Left lung (tissue), 4 donors: ENCODE measurements at regions not wholly inside any gene's neighbourhood (a gene's known extent, or its start where the extent isn't known, plus 50 kb on each side); places are given as distances from the start of the nearest gene placed in this dataset.
"Not testable (repeated sequence)": the region's sequence is repeated elsewhere in the genome, so short reads cannot be mapped to it uniquely, and the experiment has no call there.

Experiments used
- ATAC-seq: fragments of 200-7000 bp; cut with Tn5 transposase; one replicate; pipeline ENCODE4 v1.9.1; 2020; ENCODE audit warnings: moderate library complexity
- DNase-seq, 4 donors: peaks; one replicate each; pipeline ENCODE4 v3.0.0-alpha.2; 2013 to 2020
- H3K27ac ChIP-seq, 2 donors: fragments of 200-600 bp; sonication (generic) in 1 of 2; one replicate each; pipeline versions ENCODE4 v1.5.0 to v1.8.0; 2020 to 2021
- H3K27me3 ChIP-seq, 2 donors: fragments of 200-600 bp; sonication (generic) in 1 of 2; one replicate each; pipeline versions ENCODE4 v1.5.0 to v1.8.0; 2020 to 2021
- H3K36me3 ChIP-seq, 2 donors: fragments of 200-600 bp; sonication (generic) in 1 of 2; one replicate each; pipeline versions ENCODE4 v1.5.0 to v1.8.0; 2020 to 2021
- H3K4me1 ChIP-seq, 2 donors: fragments of 200-600 bp; one replicate each; pipeline ENCODE4 v1.8.0; 2021
- H3K4me3 ChIP-seq, 2 donors: fragments of 200-600 bp; sonication (generic) in 1 of 2; one replicate each; pipeline versions ENCODE4 v1.5.0 to v1.8.0; 2020 to 2021; ENCODE audit warnings: mild to moderate bottlenecking in 1 of 2
- H3K9me3 ChIP-seq, 2 donors: fragments of 200-600 bp; sonication (generic) in 1 of 2; one replicate each; pipeline versions ENCODE4 v1.5.0 to v1.8.0; 2020 to 2021
- intact Hi-C, 2 donors: fragments of 100-400 bp; cut with DNase I; formaldehyde crosslinking; loops; one replicate each; pipeline versions ENCODE4 v1.11.2 to v1.14.2; 2022
- TF ChIP-seq, protein P1 (sequence below), 2 donors: fragments of 200-600 bp; sonication (generic) in 1 of 2; IDR thresholded peaks; one replicate each; pipeline versions ENCODE4 v1.5.0 to v1.8.0; 2021; ENCODE audit warnings: antibody characterized with exemption in 2 of 2
- donor health status: DM: no; HTN: yes; CAD: no.
- donor health status: DM: no; HTN: no; CAD: no.

DNA sequence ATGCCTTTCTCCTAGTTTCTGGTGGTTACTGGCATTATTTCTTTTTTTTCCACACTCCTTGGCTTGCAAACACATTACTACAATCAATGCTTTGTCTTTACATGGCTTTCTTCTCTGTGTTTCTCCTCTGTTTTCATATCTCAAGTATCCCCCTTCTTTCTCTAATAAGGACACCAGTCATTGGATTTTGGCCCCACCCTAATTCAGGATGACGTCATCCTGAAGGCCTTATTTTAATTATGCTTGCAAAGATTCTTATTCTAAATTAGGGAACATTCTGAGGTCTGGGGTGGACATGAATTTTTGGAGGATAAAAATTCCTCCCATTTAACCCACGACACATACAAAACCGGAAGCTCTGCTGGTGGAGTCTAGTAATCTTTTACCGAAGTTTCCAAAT lies 1556.6 kb downstream of the DPP10 start:
- intact Hi-C loops, result no loop called here
- H3K36me3 ChIP-seq, result no peaks in the 10 kb centered on the region
- H3K9me3 ChIP-seq, result peaks cover 0 to 34% of the 10 kb centered on the region in 2 donors
- no peak overlapping the region for H3K27ac ChIP-seq
- H3K4me1 ChIP-seq, result no peaks in the 10 kb centered on the region
- ATAC-seq (no peak), DNase-seq (no peak)
- no peak overlapping the region for H3K4me3 ChIP-seq
- no peaks in the 10 kb centered on the region for H3K27me3 ChIP-seq
- TF ChIP-seq, protein P1, sequence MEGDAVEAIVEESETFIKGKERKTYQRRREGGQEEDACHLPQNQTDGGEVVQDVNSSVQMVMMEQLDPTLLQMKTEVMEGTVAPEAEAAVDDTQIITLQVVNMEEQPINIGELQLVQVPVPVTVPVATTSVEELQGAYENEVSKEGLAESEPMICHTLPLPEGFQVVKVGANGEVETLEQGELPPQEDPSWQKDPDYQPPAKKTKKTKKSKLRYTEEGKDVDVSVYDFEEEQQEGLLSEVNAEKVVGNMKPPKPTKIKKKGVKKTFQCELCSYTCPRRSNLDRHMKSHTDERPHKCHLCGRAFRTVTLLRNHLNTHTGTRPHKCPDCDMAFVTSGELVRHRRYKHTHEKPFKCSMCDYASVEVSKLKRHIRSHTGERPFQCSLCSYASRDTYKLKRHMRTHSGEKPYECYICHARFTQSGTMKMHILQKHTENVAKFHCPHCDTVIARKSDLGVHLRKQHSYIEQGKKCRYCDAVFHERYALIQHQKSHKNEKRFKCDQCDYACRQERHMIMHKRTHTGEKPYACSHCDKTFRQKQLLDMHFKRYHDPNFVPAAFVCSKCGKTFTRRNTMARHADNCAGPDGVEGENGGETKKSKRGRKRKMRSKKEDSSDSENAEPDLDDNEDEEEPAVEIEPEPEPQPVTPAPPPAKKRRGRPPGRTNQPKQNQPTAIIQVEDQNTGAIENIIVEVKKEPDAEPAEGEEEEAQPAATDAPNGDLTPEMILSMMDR (IDR thresholded peaks at IDR 0.05), result no peak

DNA sequence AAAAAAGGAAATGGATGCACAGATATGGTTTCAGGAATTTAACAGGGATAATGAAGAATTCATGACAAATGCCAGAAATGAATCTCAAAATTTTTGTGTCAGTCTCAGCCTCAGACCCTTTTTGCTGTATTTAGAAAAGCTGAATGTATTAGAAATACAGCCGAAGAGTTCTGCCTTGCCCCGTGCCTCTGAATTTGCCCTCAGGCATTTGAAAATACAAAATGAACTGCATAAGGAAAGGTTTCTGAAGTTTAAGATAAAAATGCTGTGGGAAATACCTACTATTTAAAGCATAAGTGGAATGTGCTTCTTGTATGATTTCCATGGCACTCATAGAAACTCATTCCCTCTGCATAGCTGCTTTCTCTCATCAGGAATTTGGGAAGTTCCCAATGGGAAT lies 1580.6 kb downstream of the DPP10 start:
- no peak for ATAC-seq
- TF ChIP-seq, protein P1 (IDR thresholded peaks at IDR 0.05), result no peak
- H3K27me3 ChIP-seq, result no peaks in the 10 kb centered on the region
- intact Hi-C loops, result no loop called here
- no peak overlapping the region for H3K4me3 ChIP-seq
- no peaks in the 10 kb centered on the region for H3K36me3 ChIP-seq
- peaks cover 0 to 12% of the 10 kb centered on the region in 2 donors for H3K9me3 ChIP-seq
- DNase-seq, result no peak
- H3K27ac ChIP-seq, result no peak overlapping the region
- no peaks in the 10 kb centered on the region for H3K4me1 ChIP-seq

DNA sequence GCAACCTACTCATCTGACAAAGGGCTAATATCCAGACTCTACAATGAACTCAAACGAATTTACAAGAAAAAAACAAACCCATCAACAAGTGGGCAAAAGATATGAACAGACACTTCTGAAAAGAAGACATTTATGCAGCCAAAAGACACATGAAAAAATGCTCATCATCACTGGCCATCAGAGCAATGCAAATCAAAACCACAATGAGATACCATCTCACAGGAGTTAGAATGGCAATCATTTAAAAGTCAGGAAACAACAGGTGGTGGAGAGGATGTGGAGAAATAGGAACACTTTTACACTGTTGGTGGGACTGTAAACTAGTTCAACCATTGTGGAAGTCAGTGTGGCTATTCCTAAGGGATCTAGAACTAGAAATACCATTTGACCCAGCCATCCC lies 1596.3 kb downstream of the DPP10 start:
- H3K9me3 ChIP-seq, result peaks cover 0 to 13% of the 10 kb centered on the region in 2 donors
- H3K36me3 ChIP-seq, DNase-seq, intact Hi-C loops, ATAC-seq, H3K27me3 ChIP-seq, H3K27ac ChIP-seq, H3K4me1 ChIP-seq, H3K4me3 ChIP-seq: not testable (repeated sequence)

DNA sequence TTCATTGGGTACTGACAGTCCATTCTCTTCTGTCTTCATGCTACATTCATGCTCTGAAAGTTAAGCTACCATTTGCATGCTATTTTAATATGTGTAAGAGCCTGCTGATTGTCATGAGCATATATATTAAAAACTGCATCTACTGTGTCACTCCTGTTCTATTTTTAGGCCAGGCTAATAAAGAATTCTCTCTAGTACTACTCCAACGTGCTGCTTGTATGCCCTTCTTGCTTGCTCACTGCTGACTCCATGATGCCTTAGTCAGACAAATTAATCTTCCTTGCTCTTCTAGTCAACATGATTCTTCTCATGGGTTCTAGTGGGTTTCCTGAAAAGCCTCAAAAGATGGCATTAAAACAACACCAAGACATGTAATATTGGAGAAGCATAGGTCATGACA lies 1600.1 kb downstream of the DPP10 start:
- TF ChIP-seq, protein P1 (IDR thresholded peaks at IDR 0.05), result no peak
- DNase-seq (no peak), ATAC-seq (no peak)
- H3K27ac ChIP-seq, result no peak overlapping the region
- H3K4me3 ChIP-seq, result no peak overlapping the region
- intact Hi-C loops, result no loop called here
- H3K36me3 ChIP-seq, result no peaks in the 10 kb centered on the region
- peaks cover 0 to 4% of the 10 kb centered on the region in 2 donors for H3K9me3 ChIP-seq
- no peaks in the 10 kb centered on the region for H3K27me3 ChIP-seq
- H3K4me1 ChIP-seq, result no peaks in the 10 kb centered on the region

DNA sequence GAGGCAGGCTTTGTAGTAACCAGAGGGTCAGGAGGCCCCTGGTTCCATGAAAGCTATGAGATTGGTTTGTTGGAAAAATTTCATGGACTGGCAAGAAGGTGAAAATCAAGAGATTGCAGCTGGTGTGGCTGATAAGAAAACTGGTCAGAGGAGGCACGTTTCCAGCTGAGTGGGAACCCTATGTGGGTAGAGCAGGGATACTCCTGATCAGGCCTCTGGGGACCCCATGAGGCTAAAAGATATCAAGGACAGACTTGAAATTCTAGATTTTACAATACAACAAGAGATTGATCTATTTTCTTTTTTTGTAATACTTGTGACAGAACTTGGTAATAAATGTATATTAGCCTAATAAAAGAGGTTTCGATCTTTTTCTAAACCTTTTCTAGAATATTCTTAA lies 1615.1 kb downstream of the DPP10 start:
- Histone ChIP-seq H3K27me3 (no peaks in the 10 kb centered on the region), H3K4me3 (no peak overlapping the region), H3K27ac (no peak overlapping the region), H3K4me1 (no peaks in the 10 kb centered on the region), H3K9me3 (peaks cover 0 to 9% of the 10 kb centered on the region in 2 donors), H3K36me3 (no peaks in the 10 kb centered on the region)
- TF ChIP-seq, protein P1 (IDR thresholded peaks at IDR 0.05), result no peak
- DNase-seq, result no peak
- no peak for ATAC-seq
- intact Hi-C loops, result no loop called here

DNA sequence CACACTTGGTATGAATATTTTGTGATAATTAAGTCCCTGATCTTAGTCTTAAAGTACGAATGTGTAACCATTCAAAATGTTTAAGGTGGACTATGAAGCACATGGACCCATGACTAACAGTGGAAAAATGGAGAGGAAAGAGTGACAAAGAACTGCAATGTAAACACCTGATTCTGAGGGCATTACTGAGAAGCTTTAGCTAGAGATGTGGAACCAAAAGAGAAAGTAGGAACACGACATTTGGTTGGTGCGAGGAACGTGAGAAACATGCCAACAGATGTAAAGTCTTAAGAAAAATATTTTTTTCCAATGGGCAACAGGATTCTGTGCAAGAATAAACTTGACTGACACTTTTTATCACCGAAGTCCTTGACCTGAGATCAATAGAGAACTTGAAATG lies 1618.6 kb downstream of the DPP10 start:
- Histone ChIP-seq H3K4me3 (no peak overlapping the region), H3K27me3 (no peaks in the 10 kb centered on the region), H3K9me3 (no peaks in the 10 kb centered on the region), H3K36me3 (no peaks in the 10 kb centered on the region), H3K27ac (no peak overlapping the region), H3K4me1 (no peaks in the 10 kb centered on the region)
- intact Hi-C loops, result no loop called here
- DNase-seq, result no peak
- TF ChIP-seq, protein P1 (IDR thresholded peaks at IDR 0.05), result no peak
- ATAC-seq, result no peak
